Osteocyte (in vitro differentiated cells): ENCODE measurements at regions not wholly inside any gene's neighbourhood (a gene's known extent, or its start where the extent isn't known, plus 50 kb on each side); places are given as distances from the start of the nearest gene placed in this dataset.

ENCODE experiments used
- DNase-seq: peaks from one replicate; pipeline ENCODE4 v3.0.0; 2021; ENCODE audit warnings: mixed read lengths; ENCODE audit not compliant: unreplicated experiment; ENCODE audit errors: extremely low spot score
- H3K27ac Mint-ChIP-seq: one replicate; pipeline ENCODE4 v1.8.0; 2021; ENCODE audit warnings: mild to moderate bottlenecking, mixed read lengths; ENCODE audit not compliant: unreplicated experiment
- H3K27me3 Mint-ChIP-seq: one replicate; pipeline ENCODE4 v1.8.0; 2021; ENCODE audit warnings: mixed read lengths; ENCODE audit not compliant: unreplicated experiment
- H3K36me3 Mint-ChIP-seq: one replicate; pipeline ENCODE4 v1.8.0; 2021; ENCODE audit warnings: mixed read lengths; ENCODE audit not compliant: unreplicated experiment
- H3K4me1 Mint-ChIP-seq: one replicate; pipeline ENCODE4 v1.8.0; 2021; ENCODE audit warnings: mixed read lengths; ENCODE audit not compliant: unreplicated experiment
- H3K4me3 Mint-ChIP-seq: one replicate; pipeline ENCODE4 v1.8.0; 2021; ENCODE audit warnings: mild to moderate bottlenecking, moderate library complexity, mixed read lengths; ENCODE audit not compliant: unreplicated experiment
- H3K9me3 Mint-ChIP-seq: one replicate; pipeline ENCODE4 v1.8.0; 2021; ENCODE audit warnings: mixed read lengths; ENCODE audit not compliant: unreplicated experiment
- CTCF ChIP-seq: fragments of 200-600 bp; sonication (generic); IDR thresholded peaks from 2 replicates; pipeline ENCODE4 v1.5.0; 2021; ENCODE audit warnings: antibody characterized with exemption, mild to moderate bottlenecking, moderate library complexity

DNA sequence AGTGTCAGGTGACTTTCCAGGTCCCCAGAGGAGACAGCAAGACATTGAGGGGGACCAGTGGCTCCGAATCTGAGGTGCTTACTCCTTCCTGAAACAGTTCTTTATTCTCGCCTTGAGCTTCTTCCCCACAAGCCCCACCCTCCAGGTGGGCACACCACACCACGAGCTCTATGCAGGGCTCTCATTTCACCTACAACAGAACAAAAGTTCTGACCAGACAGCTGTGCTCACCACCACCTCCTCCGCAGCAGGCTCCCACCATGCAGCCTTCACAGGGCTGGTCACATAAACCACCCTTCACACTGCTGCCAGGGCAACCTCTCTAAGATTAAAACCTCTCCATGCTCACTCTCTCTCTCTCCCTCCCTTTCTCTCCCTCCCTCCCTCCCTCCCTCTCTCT is 384.5 kb upstream of the ARID1B start:
- Mint-ChIP-seq H3K9me3 (no peaks in the 10 kb centered on the region), H3K4me3 (no peak overlapping the region), H3K36me3 (no peaks in the 10 kb centered on the region), H3K27ac (no peak overlapping the region), H3K27me3 (peaks cover 26% of the 10 kb centered on the region), H3K4me1 (no peaks in the 10 kb centered on the region)
- no peak for DNase-seq
- no peak for TF ChIP-seq CTCF

DNA sequence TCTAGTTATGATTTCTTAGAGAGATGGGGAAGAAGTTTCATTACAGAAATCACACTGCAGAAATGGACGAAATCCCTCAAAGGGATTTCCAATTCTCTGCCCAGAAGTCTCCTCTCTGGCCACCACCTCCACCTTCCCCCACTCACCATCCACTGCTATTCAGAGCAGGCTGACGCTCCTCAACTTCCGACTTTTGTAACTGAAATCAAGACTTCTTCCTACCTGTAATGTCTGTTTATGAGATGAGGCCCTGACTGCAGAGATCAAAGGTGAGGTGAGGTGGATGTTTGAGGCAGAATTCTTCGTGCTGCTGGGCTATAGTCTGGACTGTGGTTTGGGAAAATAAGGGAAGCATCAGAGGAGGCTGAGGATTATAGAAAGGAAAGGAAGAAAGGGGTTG is 385.2 kb upstream of the ARID1B start:
- no peak for DNase-seq
- H3K4me3 Mint-ChIP-seq: no peak overlapping the region
- H3K4me1 Mint-ChIP-seq: no peaks in the 10 kb centered on the region
- no peak for TF ChIP-seq CTCF
- H3K27me3 Mint-ChIP-seq: peaks cover 26% of the 10 kb centered on the region
- no peaks in the 10 kb centered on the region for H3K9me3 Mint-ChIP-seq
- H3K36me3 Mint-ChIP-seq: no peaks in the 10 kb centered on the region
- no peak overlapping the region for H3K27ac Mint-ChIP-seq

GRCh38 chr6:156391061-156391672 is 386.0 kb upstream of the ARID1B start:
- H3K27me3 Mint-ChIP-seq: peaks cover 22% of the 10 kb centered on the region
- H3K4me1 Mint-ChIP-seq: no peaks in the 10 kb centered on the region
- H3K9me3 Mint-ChIP-seq: peaks cover 1% of the 10 kb centered on the region
- TF ChIP-seq CTCF: no peak
- no peak overlapping the region for H3K4me3 Mint-ChIP-seq
- H3K36me3 Mint-ChIP-seq: no peaks in the 10 kb centered on the region
- no peak overlapping the region for H3K27ac Mint-ChIP-seq
- DNase-seq: no peak

GRCh38 chr6:156390621-156391020 is 386.6 kb upstream of the ARID1B start:
- TF ChIP-seq CTCF: no peak
- Mint-ChIP-seq H3K4me1 (no peaks in the 10 kb centered on the region), H3K27me3 (peaks cover 23% of the 10 kb centered on the region), H3K4me3 (no peak overlapping the region), H3K27ac (no peak overlapping the region), H3K36me3 (no peaks in the 10 kb centered on the region), H3K9me3 (peaks cover 5% of the 10 kb centered on the region)
- DNase-seq: no peak

DNA sequence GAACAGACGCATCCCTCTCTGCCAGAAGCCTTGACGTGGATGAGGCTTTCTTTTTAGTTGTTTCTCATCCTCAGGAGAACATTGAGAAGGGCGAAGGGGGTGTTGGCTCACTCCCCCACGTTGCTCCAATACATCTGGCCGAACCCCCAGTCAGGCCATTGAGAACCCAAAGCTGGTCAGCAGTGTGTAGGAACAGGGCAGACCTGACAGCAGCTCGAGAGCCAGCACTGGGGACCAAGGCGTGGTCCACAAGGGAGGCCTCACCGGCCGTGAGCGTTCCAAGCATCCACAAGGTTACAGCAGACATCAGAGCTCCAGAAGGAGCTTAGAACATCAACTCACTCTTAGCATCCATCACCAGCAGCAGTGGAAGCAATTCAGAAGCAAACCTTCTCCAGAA is 387.9 kb upstream of the ARID1B start:
- H3K4me1 Mint-ChIP-seq: no peaks in the 10 kb centered on the region
- no peak overlapping the region for H3K4me3 Mint-ChIP-seq
- peaks cover 25% of the 10 kb centered on the region for H3K27me3 Mint-ChIP-seq
- no peak for DNase-seq
- H3K9me3 Mint-ChIP-seq: peaks cover 5% of the 10 kb centered on the region
- no peaks in the 10 kb centered on the region for H3K36me3 Mint-ChIP-seq
- no peak overlapping the region for H3K27ac Mint-ChIP-seq
- TF ChIP-seq CTCF: no peak
